ENCODE measurements at regions not wholly inside any gene's neighbourhood (a gene's known extent, or its start where the extent isn't known, plus 50 kb on each side); places are given as distances from the start of the nearest gene placed in this dataset.
A peak's percentile ranks its signal among the peaks of the same experiment; 100 is the strongest.
"Not testable (repeated sequence)": the region's sequence is repeated elsewhere in the genome, so short reads cannot be mapped to it uniquely, and the experiment has no call there.

DNA sequence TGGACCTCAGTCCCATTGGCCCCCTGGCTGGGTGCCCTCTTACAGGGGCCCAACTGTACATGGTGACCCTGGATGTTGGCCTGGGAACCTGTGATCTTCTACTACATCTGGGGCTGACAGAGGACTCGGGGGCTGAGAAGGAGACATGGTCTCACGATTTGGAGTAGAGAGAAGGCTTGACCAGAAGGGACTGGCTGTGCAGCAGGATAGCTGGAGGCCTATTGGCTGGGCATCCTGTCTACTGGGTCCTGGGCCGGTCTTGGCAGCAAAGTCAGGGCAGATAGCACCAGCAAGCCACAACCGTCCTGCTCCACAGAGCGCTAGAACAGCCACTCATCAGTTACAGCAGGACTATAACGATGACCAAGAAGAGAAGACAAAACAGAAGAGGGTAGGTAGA lies 66.4 kb upstream of the PLGLB1 start:
- intact Hi-C loops (cut with micrococcal nuclease; ENCODE audit: unreplicated experiment); BruUV-seq (replicated peaks): not testable (repeated sequence)
- WGBS (ENCODE audit: low lambda C conversion rate): 29% methylated on average over 6 of the region's 6 CpGs

DNA sequence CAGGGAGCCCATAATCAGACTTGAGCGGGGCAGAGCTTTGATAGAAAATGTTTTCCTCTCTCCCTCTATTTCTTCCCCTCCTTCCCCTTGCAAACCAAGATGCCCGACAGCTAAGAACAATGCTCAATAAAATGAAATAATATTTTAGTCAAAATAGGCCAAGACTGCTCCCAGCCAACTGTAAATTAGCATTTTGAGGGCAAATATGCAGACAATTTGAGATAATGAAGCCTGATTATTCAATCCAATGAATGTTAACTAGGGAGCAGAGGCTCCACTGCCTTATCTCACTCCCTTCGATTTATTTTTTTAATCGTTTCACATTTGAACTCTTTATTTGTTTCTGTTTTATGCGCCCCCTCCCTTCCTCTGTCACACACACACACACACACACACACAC lies 67.8 kb upstream of the PLGLB1 start:
- H3K27ac ChIP-seq (ENCODE audit: extremely low read length, insufficient read depth, low read length); H2AFZ ChIP-seq (ENCODE audit: low read length); in situ Hi-C loops (cut with HindIII; ENCODE audit: extremely low pct_ligation_motif_present, low pct_unique_long_range_greater_than_20kb); H3K27me3 ChIP-seq (ENCODE audit: control insufficient read depth in 1 of 2, insufficient read depth in 2 of 2, low read length in 2 of 2); H3K79me2 ChIP-seq (ENCODE audit: insufficient read depth, low read length); intact Hi-C loops (cut with micrococcal nuclease; ENCODE audit: unreplicated experiment); DNase-seq (ENCODE audit: low spot score); BruUV-seq (replicated peaks); H3K36me3 ChIP-seq (replicated peaks in 1 of 2; ENCODE audit: control insufficient read depth in 1 of 2, insufficient read depth in 2 of 2, low read length in 2 of 2); H3K9me3 ChIP-seq (ENCODE audit: low read length); CTCF ChIA-PET (ENCODE audit: low intra/inter-chr PET ratio, low total read pairs); FAIRE-seq; H3K4me1 ChIP-seq (ENCODE audit: insufficient read depth, low read length); H4K20me1 ChIP-seq (ENCODE audit: insufficient read depth, low read length); POLR2A ChIA-PET; H3K9ac ChIP-seq (ENCODE audit: insufficient read depth, low read depth, low read length); H3K4me2 ChIP-seq (ENCODE audit: low read depth, low read length); ATAC-seq; H3K4me3 ChIP-seq (replicated peaks in 1 of 3; ENCODE audit: insufficient read depth in 1 of 3, low read depth in 2 of 3, low read length in 3 of 3): not testable (repeated sequence)
- WGBS (ENCODE audit: low lambda C conversion rate): 6% methylated on average over 3 of the region's 5 CpGs

More for the DNA sequence above, 66.4 kb upstream of the PLGLB1 start:
- H3K27me3 ChIP-seq (ENCODE audit: control insufficient read depth in 1 of 2, insufficient read depth in 2 of 2, low read length in 2 of 2); in situ Hi-C loops (cut with HindIII; ENCODE audit: extremely low pct_ligation_motif_present, low pct_unique_long_range_greater_than_20kb); ATAC-seq; DNase-seq (ENCODE audit: low spot score); H3K9ac ChIP-seq (ENCODE audit: insufficient read depth, low read depth, low read length); H3K79me2 ChIP-seq (ENCODE audit: insufficient read depth, low read length); H3K4me3 ChIP-seq (replicated peaks in 1 of 3; ENCODE audit: insufficient read depth in 1 of 3, low read depth in 2 of 3, low read length in 3 of 3); POLR2A ChIA-PET; FAIRE-seq; H3K27ac ChIP-seq (ENCODE audit: extremely low read length, insufficient read depth, low read length); H3K36me3 ChIP-seq (replicated peaks in 1 of 2; ENCODE audit: control insufficient read depth in 1 of 2, insufficient read depth in 2 of 2, low read length in 2 of 2); H2AFZ ChIP-seq (ENCODE audit: low read length); CTCF ChIA-PET (ENCODE audit: low intra/inter-chr PET ratio, low total read pairs); H3K4me2 ChIP-seq (ENCODE audit: low read depth, low read length); H4K20me1 ChIP-seq (ENCODE audit: insufficient read depth, low read length); H3K9me3 ChIP-seq (ENCODE audit: low read length); H3K4me1 ChIP-seq (ENCODE audit: insufficient read depth, low read length): not testable (repeated sequence)

DNA sequence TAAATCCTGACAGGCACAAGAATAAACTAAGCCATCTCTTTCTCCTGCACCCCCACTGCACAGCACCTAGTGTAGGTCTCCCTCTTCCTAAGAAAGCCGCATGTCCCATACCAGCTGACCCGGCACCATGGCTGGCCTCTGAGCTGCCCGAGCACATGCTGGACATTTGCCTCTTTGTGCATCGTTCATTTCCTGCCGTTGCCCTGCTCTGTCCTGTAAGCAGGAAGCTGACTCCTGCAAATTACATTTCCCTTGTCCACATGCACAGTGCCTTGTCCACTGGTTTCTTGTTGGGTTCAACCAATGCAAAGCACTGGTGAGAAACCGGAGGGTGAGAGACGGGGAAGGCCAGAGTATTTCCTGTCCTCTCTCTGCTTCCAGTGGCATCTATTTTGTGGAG lies 71.6 kb upstream of the PLGLB1 start:
- CTCF ChIA-PET (ENCODE audit: low intra/inter-chr PET ratio, low total read pairs); H3K4me3 ChIP-seq (replicated peaks in 1 of 3; ENCODE audit: insufficient read depth in 1 of 3, low read depth in 2 of 3, low read length in 3 of 3); intact Hi-C loops (cut with micrococcal nuclease; ENCODE audit: unreplicated experiment); H3K4me2 ChIP-seq (ENCODE audit: low read depth, low read length); FAIRE-seq; H3K27ac ChIP-seq (ENCODE audit: extremely low read length, insufficient read depth, low read length); H2AFZ ChIP-seq (ENCODE audit: low read length); in situ Hi-C loops (cut with HindIII; ENCODE audit: extremely low pct_ligation_motif_present, low pct_unique_long_range_greater_than_20kb); H3K9me3 ChIP-seq (ENCODE audit: low read length); BruUV-seq (replicated peaks); H3K9ac ChIP-seq (ENCODE audit: insufficient read depth, low read depth, low read length); H3K36me3 ChIP-seq (replicated peaks in 1 of 2; ENCODE audit: control insufficient read depth in 1 of 2, insufficient read depth in 2 of 2, low read length in 2 of 2); H3K4me1 ChIP-seq (ENCODE audit: insufficient read depth, low read length); H3K79me2 ChIP-seq (ENCODE audit: insufficient read depth, low read length); H3K27me3 ChIP-seq (ENCODE audit: control insufficient read depth in 1 of 2, insufficient read depth in 2 of 2, low read length in 2 of 2); H4K20me1 ChIP-seq (ENCODE audit: insufficient read depth, low read length); POLR2A ChIA-PET; DNase-seq (ENCODE audit: low spot score): not testable (repeated sequence)
- ATAC-seq: peak; percentile 72
- 52% methylated on average over 2 of the region's 7 CpGs for WGBS (ENCODE audit: low lambda C conversion rate)

DNA sequence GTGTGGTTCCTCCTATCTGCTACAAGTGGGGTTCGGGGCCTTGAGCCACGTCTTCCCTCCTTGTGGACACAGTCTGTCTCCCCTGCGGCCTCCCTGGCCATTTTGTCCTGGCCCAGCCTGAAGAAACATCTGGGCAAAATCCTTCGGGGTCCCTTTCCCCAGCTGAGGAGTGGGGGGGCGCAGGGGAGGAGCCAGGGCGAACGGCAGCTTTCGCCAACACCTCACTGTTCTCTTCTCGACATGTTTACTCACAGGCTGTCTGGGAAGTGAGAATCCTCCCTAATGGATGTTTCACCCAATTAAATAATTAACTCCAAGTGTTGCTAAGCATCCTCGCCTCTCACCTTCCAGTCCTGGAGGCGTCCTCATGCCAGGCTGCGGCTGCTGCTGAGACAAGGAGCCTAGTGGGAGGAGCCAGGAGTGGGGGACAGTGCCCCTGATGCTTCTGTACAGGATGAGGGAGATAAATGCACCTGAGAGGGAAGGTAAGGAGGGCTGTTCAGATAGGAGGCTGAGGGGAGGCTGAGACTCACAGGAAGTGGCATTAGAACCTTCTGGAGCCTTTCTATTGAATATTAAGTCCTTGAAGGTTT lies 72.4 kb upstream of the PLGLB1 start:
- H3K27ac ChIP-seq (ENCODE audit: extremely low read length, insufficient read depth, low read length); H3K4me3 ChIP-seq (replicated peaks in 1 of 3; ENCODE audit: insufficient read depth in 1 of 3, low read depth in 2 of 3, low read length in 3 of 3); H3K79me2 ChIP-seq (ENCODE audit: insufficient read depth, low read length); H3K9me3 ChIP-seq (ENCODE audit: low read length); POLR2A ChIA-PET; H3K9ac ChIP-seq (ENCODE audit: insufficient read depth, low read depth, low read length); FAIRE-seq; DNase-seq (ENCODE audit: low spot score); H4K20me1 ChIP-seq (ENCODE audit: insufficient read depth, low read length); H3K27me3 ChIP-seq (ENCODE audit: control insufficient read depth in 1 of 2, insufficient read depth in 2 of 2, low read length in 2 of 2); CTCF ChIA-PET (ENCODE audit: low intra/inter-chr PET ratio, low total read pairs); H3K36me3 ChIP-seq (replicated peaks in 1 of 2; ENCODE audit: control insufficient read depth in 1 of 2, insufficient read depth in 2 of 2, low read length in 2 of 2); intact Hi-C loops (cut with micrococcal nuclease; ENCODE audit: unreplicated experiment); H2AFZ ChIP-seq (ENCODE audit: low read length); in situ Hi-C loops (cut with HindIII; ENCODE audit: extremely low pct_ligation_motif_present, low pct_unique_long_range_greater_than_20kb); H3K4me1 ChIP-seq (ENCODE audit: insufficient read depth, low read length); BruUV-seq (replicated peaks): not testable (repeated sequence)
- peak overlapping the region; percentile 49 for H3K4me2 ChIP-seq (ENCODE audit: low read depth, low read length)
- peak; percentile 34 for ATAC-seq
- 31% methylated on average over 12 of the region's 12 CpGs for WGBS (ENCODE audit: low lambda C conversion rate)
